Medulla oblongata (tissue), 1 donor: ENCODE measurements at regions not wholly inside any gene's neighbourhood (a gene's known extent, or its start where the extent isn't known, plus 50 kb on each side); places are given as distances from the start of the nearest gene placed in this dataset.
"Not testable (repeated sequence)": the region's sequence is repeated elsewhere in the genome, so short reads cannot be mapped to it uniquely, and the experiment has no call there.

Experiments used
- DNase-seq: peaks from one replicate; pipeline ENCODE4 v3.0.0-alpha.2; 2015; ENCODE audit errors: extremely low spot score

DNA sequence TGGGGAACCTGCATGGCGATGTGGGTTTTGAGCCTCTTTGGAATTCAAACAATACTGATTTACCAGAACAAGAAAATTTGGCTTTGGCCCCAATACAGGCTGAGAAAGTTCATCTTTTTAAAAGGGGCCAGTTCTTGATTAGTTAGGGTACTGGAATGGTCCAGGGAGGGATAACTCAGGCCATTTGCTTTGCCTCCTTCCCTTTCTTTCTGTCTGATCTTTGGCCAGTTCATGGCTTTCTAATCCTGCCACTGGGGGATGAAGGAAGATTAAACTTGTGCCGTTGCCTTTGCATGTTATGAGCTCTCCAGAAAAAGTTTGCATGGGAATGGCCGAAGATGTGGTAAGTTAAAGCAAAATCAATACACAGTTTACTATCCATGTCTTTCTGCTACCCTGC, 78.4 kb downstream of the ADAMTS15 start:
- no peak for DNase-seq

- no peak for DNase-seq
These were observed 79.3 kb downstream of the ADAMTS15 start for GRCh38 chr11:130527636-130528297.

GRCh38 chr11:130528298-130529261, 80.1 kb downstream of the ADAMTS15 start:
- DNase-seq: no peak

GRCh38 chr11:130529366-130529765, 80.9 kb downstream of the ADAMTS15 start:
- DNase-seq: no peak

- no peak for DNase-seq
These were observed 82.6 kb downstream of the ADAMTS15 start for GRCh38 chr11:130531061-130531460.

GRCh38 chr11:130533113-130533798, 84.8 kb downstream of the ADAMTS15 start:
- DNase-seq: no peak

DNA sequence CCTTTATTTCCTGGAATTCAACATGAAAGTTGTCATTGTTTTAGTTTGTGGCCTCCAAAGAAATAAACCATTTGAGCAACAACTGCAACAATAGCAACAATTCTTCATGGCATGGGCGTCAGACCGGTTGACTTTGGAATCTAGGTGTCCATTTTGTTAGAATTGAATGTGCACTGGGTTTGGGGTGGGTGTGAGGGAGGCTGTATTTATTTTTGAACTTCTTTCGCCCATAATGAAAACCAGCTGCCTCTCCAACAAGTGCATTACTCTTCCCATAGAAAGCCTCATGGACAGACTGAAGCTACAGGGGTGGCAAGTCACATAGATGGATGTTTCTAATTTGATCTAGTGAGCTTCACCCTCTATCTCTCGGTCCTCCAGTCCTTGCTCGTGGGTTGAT, 85.4 kb downstream of the ADAMTS15 start:
- DNase-seq: no peak

- DNase-seq: no peak
These were observed 86.1 kb downstream of the ADAMTS15 start for GRCh38 chr11:130534551-130534950.

GRCh38 chr11:130535520-130535919, 87.1 kb downstream of the ADAMTS15 start:
- DNase-seq: no peak

DNA sequence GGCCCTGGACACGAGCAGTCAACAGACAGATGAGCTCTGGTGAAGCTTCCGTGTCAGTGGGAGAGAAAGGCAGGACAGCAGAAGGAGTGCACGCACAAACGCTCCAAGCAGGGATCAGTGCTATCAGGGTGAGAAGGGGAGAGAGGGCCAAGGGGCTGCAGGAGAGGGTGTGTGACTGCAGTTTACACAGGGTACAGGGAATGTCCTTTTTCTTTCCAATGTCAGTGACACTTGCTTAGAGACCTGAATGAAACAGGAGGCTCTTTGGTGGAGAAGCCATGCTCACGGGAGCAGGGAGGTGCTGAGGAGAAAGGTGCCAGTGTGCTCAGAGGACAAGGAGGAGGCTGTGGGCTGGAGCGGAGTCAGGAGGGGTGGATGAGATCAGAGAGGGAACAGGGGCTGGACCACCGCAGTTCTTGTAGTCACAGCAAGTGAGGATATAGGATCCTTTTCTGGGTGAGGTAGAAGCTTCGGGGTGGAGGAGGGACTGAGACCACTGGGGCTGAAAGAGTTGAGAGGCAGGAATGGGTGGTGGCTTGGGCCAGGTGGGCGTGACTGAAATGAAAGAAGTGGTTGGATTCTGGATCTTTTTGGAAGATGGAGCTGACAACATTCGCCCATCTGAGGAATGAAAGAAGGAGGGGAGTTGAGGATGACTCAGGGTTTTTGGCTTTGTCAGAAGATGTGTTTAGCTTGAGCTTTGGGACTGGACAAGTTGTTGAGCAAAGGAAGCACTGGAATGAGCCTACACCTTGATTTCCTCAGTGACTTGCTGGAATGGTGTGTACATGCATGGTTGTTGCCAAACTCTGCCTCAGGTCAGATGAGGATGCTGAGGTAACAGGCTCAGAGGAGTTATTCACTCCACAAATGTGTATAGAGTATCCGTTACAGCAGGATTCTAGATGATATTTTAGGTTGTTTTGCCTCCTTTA, 87.9 kb downstream of the ADAMTS15 start:
- no peak for DNase-seq

DNA sequence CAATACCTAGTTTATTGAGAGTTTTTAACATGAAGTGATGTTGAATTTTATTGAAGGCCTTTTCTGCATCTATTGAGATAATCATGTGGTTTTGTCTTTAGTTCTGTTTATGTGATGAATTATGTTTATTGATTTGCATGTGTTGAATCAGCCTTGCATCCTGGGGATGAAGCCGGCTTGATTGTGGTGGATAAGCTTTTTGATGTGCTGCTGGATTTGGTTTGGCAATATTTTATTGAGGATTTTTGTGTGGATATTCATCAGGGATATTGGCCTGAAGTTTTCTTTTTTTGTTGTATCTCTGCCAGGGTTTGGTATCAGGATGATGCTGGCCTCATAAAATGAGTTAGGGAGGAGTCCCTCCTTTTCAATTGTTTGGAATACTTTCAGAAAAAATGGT, 91.2 kb downstream of the ADAMTS15 start:
- DNase-seq: not testable (repeated sequence)

- DNase-seq: no peak
These were observed 95.8 kb downstream of the ADAMTS15 start for GRCh38 chr11:130544266-130544665.

GRCh38 chr11:130545449-130546072, 97.1 kb downstream of the ADAMTS15 start:
- DNase-seq: no peak

GRCh38 chr11:130546438-130546837, 98.0 kb downstream of the ADAMTS15 start:
- no peak for DNase-seq

DNA sequence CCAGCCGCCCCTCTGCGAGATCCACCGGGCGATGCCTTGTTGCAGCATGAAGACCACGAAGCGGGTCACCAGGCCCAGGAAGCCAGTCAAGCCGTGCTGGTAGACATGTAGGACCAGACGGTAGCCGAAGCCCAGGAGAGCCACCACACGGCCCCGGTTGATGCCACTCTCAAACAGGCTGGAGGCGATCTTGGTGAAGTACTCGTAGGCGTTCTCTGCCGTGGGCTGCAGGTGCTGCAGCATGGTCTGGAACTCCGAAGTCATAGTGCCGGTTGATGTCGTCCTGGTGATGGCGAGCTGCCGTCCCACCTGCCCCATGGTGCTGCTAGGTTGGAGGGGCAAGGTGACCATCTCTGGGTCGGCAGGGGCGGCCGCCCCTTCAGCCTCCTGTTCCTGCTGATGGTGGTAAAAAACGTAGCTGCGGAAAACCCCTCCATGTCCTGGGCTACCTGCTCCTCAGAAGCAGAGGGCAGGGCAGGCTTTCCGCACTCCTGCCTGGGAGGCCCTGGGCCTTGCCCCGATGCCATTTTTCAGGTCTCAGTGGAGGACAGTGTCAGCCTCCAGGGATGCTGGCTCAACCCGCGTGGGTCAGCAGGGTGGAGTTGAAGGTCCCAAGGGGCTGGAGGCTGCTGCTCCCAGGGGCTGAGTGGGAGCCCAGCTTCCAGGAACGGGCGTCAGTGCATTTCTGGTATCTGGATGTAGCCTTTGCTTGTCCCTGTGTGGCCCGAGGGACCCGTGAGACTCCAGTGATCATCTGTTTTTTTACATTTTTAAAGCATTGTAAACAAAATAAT, 98.7 kb downstream of the ADAMTS15 start:
- no peak for DNase-seq

GRCh38 chr11:130547761-130548490, 99.5 kb downstream of the ADAMTS15 start:
- no peak for DNase-seq

GRCh38 chr11:130548491-130548833, 100.0 kb downstream of the ADAMTS15 start:
- DNase-seq: no peak

GRCh38 chr11:130549393-130549999, 101.1 kb downstream of the ADAMTS15 start:
- DNase-seq: no peak

- DNase-seq: no peak
These were observed 101.7 kb downstream of the ADAMTS15 start for GRCh38 chr11:130550150-130550549.
